ENCODE measurements at regions not wholly inside any gene's neighbourhood (a gene's known extent, or its start where the extent isn't known, plus 50 kb on each side); places are given as distances from the start of the nearest gene placed in this dataset.

GRCh38 chr1:73953586-73953985, 244.4 kb downstream of the LRRIQ3 start:
- no peak overlapping the region for H3K4me3 ChIP-seq (ENCODE audit: low read length)
- H3K4me2 ChIP-seq (ENCODE audit: low read length), result no peak overlapping the region
- no peaks in the 10 kb centered on the region for H3K9me3 ChIP-seq (ENCODE audit: low read length)
- no peaks in the 10 kb centered on the region for H3K79me2 ChIP-seq (replicated peaks; ENCODE audit: insufficient read depth, low read length)
- H3K9me2 ChIP-seq (ENCODE audit: insufficient read depth, low read length), result no peaks in the 10 kb centered on the region
- H3K9ac ChIP-seq (ENCODE audit: low read length), result no peak overlapping the region
- no peak for TF ChIP-seq MXI1 (conservative IDR thresholded peaks at IDR 0.05; ENCODE audit: poor library complexity, severe bottlenecking)
- H4K20me1 ChIP-seq (ENCODE audit: insufficient read depth), result no peaks in the 10 kb centered on the region
- H3K27ac ChIP-seq (ENCODE audit: low read length), result no peak overlapping the region
- no peaks in the 10 kb centered on the region for H3F3A ChIP-seq (ENCODE audit: insufficient read depth, low read length, poor library complexity, severe bottlenecking)
- no peaks in the 10 kb centered on the region for H3K27me3 ChIP-seq (ENCODE audit: insufficient read depth, low read depth, low read length)
- no peaks in the 10 kb centered on the region for H3K36me3 ChIP-seq (ENCODE audit: insufficient read depth, low read length)
- H2AFZ ChIP-seq (ENCODE audit: low read depth, low read length), result no peak overlapping the region

GRCh38 chr1:73953186-73953585, 244.8 kb downstream of the LRRIQ3 start:
- Histone ChIP-seq H3K36me3 (ENCODE audit: insufficient read depth, low read length) (no peaks in the 10 kb centered on the region), H3K79me2 (replicated peaks; ENCODE audit: insufficient read depth, low read length) (no peaks in the 10 kb centered on the region), H3K4me3 (ENCODE audit: low read length) (no peak overlapping the region), H3K4me2 (ENCODE audit: low read length) (no peak overlapping the region), H3K9ac (ENCODE audit: low read length) (no peak overlapping the region), H3K9me3 (ENCODE audit: low read length) (no peaks in the 10 kb centered on the region), H3F3A (ENCODE audit: insufficient read depth, low read length, poor library complexity, severe bottlenecking) (no peaks in the 10 kb centered on the region), H3K27ac (ENCODE audit: low read length) (no peak overlapping the region), H4K20me1 (ENCODE audit: insufficient read depth) (no peaks in the 10 kb centered on the region), H2AFZ (ENCODE audit: low read depth, low read length) (no peak overlapping the region), H3K9me2 (ENCODE audit: insufficient read depth, low read length) (no peaks in the 10 kb centered on the region), H3K27me3 (ENCODE audit: insufficient read depth, low read depth, low read length) (no peaks in the 10 kb centered on the region)
- TF ChIP-seq CTCF (IDR thresholded peaks at IDR 0.05; ENCODE audit: poor library complexity, severe bottlenecking) (no peak), SMC3 (conservative IDR thresholded peaks at IDR 0.05; ENCODE audit: poor library complexity) (no peak), POLR2AphosphoS5 (IDR thresholded peaks at IDR 0.05) (no peak), REST (IDR thresholded peaks at IDR 0.05; ENCODE audit: borderline replicate concordance) (no peak), TAF1 (IDR thresholded peaks at IDR 0.05; ENCODE audit: low read depth) (no peak), RAD21 (conservative IDR thresholded peaks at IDR 0.05) (no peak), EP300 (conservative IDR thresholded peaks at IDR 0.05; ENCODE audit: poor library complexity, severe bottlenecking) (no peak), MXI1 (conservative IDR thresholded peaks at IDR 0.05; ENCODE audit: poor library complexity, severe bottlenecking) (no peak), EZH2 (IDR thresholded peaks at IDR 0.05; ENCODE audit: borderline replicate concordance, insufficient read depth, low read length, poor library complexity, severe bottlenecking) (no peak)

GRCh38 chr1:73948055-73948454, 249.9 kb downstream of the LRRIQ3 start:
- H3K36me3 ChIP-seq (ENCODE audit: insufficient read depth, low read length), result no peaks in the 10 kb centered on the region

More at GRCh38 chr1:73948055-73948454, 249.9 kb downstream of the LRRIQ3 start:
- H3K9me2 ChIP-seq (ENCODE audit: insufficient read depth, low read length), result no peaks in the 10 kb centered on the region
- H3K9ac ChIP-seq (ENCODE audit: low read length), result no peak overlapping the region
- TF ChIP-seq TAF1 (IDR thresholded peaks at IDR 0.05; ENCODE audit: low read depth) (no peak), MXI1 (conservative IDR thresholded peaks at IDR 0.05; ENCODE audit: poor library complexity, severe bottlenecking) (no peak), RAD21 (conservative IDR thresholded peaks at IDR 0.05) (no peak), REST (IDR thresholded peaks at IDR 0.05; ENCODE audit: borderline replicate concordance) (no peak), EP300 (conservative IDR thresholded peaks at IDR 0.05; ENCODE audit: poor library complexity, severe bottlenecking) (no peak), CTCF (IDR thresholded peaks at IDR 0.05; ENCODE audit: poor library complexity, severe bottlenecking) (no peak), POLR2AphosphoS5 (IDR thresholded peaks at IDR 0.05) (no peak), SMC3 (conservative IDR thresholded peaks at IDR 0.05; ENCODE audit: poor library complexity) (no peak), EZH2 (IDR thresholded peaks at IDR 0.05; ENCODE audit: borderline replicate concordance, insufficient read depth, low read length, poor library complexity, severe bottlenecking) (no peak)
- no peak overlapping the region for H3K4me2 ChIP-seq (ENCODE audit: low read length)
- no peak overlapping the region for H3K4me3 ChIP-seq (ENCODE audit: low read length)
- no peak overlapping the region for H3K27ac ChIP-seq (ENCODE audit: low read length)
- H4K20me1 ChIP-seq (ENCODE audit: insufficient read depth), result no peaks in the 10 kb centered on the region
- no peak overlapping the region for H2AFZ ChIP-seq (ENCODE audit: low read depth, low read length)
- H3K9me3 ChIP-seq (ENCODE audit: low read length), result no peaks in the 10 kb centered on the region
- H3F3A ChIP-seq (ENCODE audit: insufficient read depth, low read length, poor library complexity, severe bottlenecking), result no peaks in the 10 kb centered on the region
- H3K79me2 ChIP-seq (replicated peaks; ENCODE audit: insufficient read depth, low read length), result no peaks in the 10 kb centered on the region
- no peaks in the 10 kb centered on the region for H3K27me3 ChIP-seq (ENCODE audit: insufficient read depth, low read depth, low read length)
